OCI-LY1 (cell line): ENCODE measurements at regions not wholly inside any gene's neighbourhood (a gene's known extent, or its start where the extent isn't known, plus 50 kb on each side); places are given as distances from the start of the nearest gene placed in this dataset.

Experiments
- H2AFZ ChIP-seq: fragments of 200-600 bp; sonication (generic), shearing (Covaris generic); 2 replicates; pipeline ENCODE4 v1.6.0; 2014; ENCODE audit warnings: antibody characterized with exemption, mild to moderate bottlenecking, low read length
- H3F3A ChIP-seq: fragments of 200-600 bp; sonication (generic), shearing (Covaris generic); 2 replicates; pipeline ENCODE4 v1.6.0; 2014; ENCODE audit warnings: mild to moderate bottlenecking, antibody characterized with exemption, low read length, moderate library complexity; ENCODE audit not compliant: insufficient read depth
- H3K27ac ChIP-seq: fragments of 200-600 bp; sonication (generic); 2 replicates; pipeline ENCODE4 v1.5.1; 2014; ENCODE audit warnings: low read length, mixed run types, mild to moderate bottlenecking, low read depth; ENCODE audit not compliant: poor library complexity, severe bottlenecking
- H3K27me3 ChIP-seq: fragments of 200-600 bp; sonication (generic); 2 replicates; pipeline ENCODE4 v1.6.0; 2014; ENCODE audit warnings: antibody characterized with exemption, mild to moderate bottlenecking, low read length, moderate library complexity; ENCODE audit not compliant: insufficient read depth
- H3K36me3 ChIP-seq: fragments of 200-600 bp; sonication (generic); 2 replicates; pipeline ENCODE4 v1.6.1; 2014; ENCODE audit warnings: mild to moderate bottlenecking, antibody characterized with exemption, low read length, moderate library complexity, mixed read lengths; ENCODE audit not compliant: insufficient read depth
- H3K4me1 ChIP-seq: fragments of 200-600 bp; sonication (generic); 2 replicates; pipeline ENCODE4 v1.5.1; 2014; ENCODE audit warnings: mild to moderate bottlenecking, low read length, moderate library complexity; ENCODE audit not compliant: insufficient read depth, severe bottlenecking
- H3K4me2 ChIP-seq: fragments of 200-600 bp; sonication (generic), shearing (Covaris generic); 2 replicates; pipeline ENCODE4 v1.6.1; 2014; ENCODE audit warnings: low read length
- H3K4me3 ChIP-seq: fragments of 200-600 bp; sonication (generic); 2 replicates; pipeline ENCODE4 v1.5.1; 2014; ENCODE audit warnings: low read length, low read depth, mild to moderate bottlenecking, mixed read lengths; ENCODE audit not compliant: poor library complexity, severe bottlenecking
- H3K79me2 ChIP-seq: fragments of 200-600 bp; shearing (Covaris generic); 2 replicates; pipeline ENCODE4 v1.6.1; 2016; ENCODE audit warnings: mixed run types, low read length, mixed read lengths; ENCODE audit not compliant: insufficient read depth
- H3K9ac ChIP-seq: fragments of 200-600 bp; sonication (generic), shearing (Covaris generic); 2 replicates; pipeline ENCODE4 v1.6.1; 2014; ENCODE audit warnings: mild to moderate bottlenecking, low read length, mixed read lengths
- H3K9me2 ChIP-seq: fragments of 200-600 bp; sonication (generic), shearing (Covaris generic); 2 replicates; pipeline ENCODE4 v1.6.1; 2014; ENCODE audit warnings: low read depth, mild to moderate bottlenecking, low read length, mixed read lengths
- H3K9me3 ChIP-seq: fragments of 200-600 bp; shearing (Covaris generic); 2 replicates; pipeline ENCODE4 v1.6.1; 2014; ENCODE audit warnings: low read length, mixed read lengths
- H4K20me1 ChIP-seq: fragments of 200-600 bp; sonication (generic), shearing (Covaris generic); 2 replicates; pipeline ENCODE4 v1.6.0; 2016; ENCODE audit warnings: mild to moderate bottlenecking, low read length; ENCODE audit not compliant: insufficient read depth
- CTCF ChIP-seq: fragments of 200-600 bp; sonication (generic), shearing (Covaris generic); IDR thresholded peaks from 2 replicates; pipeline ENCODE4 v1.5.1; 2017; ENCODE audit warnings: mild to moderate bottlenecking, antibody characterized with exemption, low read length, moderate library complexity, mixed read lengths
- EZH2 ChIP-seq: fragments of 200-600 bp; sonication (generic), shearing (Covaris generic); IDR thresholded peaks from 2 replicates; pipeline ENCODE4 v1.8.0; 2017; ENCODE audit warnings: borderline replicate concordance, mixed run types, mild to moderate bottlenecking, antibody characterized with exemption, low read length, moderate library complexity, mixed read lengths

- Histone ChIP-seq H2AFZ (no peak overlapping the region), H3K4me1 (no peaks in the 10 kb centered on the region), H3F3A (no peaks in the 10 kb centered on the region), H3K36me3 (no peaks in the 10 kb centered on the region), H3K27me3 (no peaks in the 10 kb centered on the region), H3K9me3 (no peaks in the 10 kb centered on the region), H3K27ac (no peak overlapping the region), H4K20me1 (no peaks in the 10 kb centered on the region), H3K4me2 (no peak overlapping the region), H3K4me3 (no peak overlapping the region), H3K79me2 (no peaks in the 10 kb centered on the region), H3K9me2 (no peaks in the 10 kb centered on the region), H3K9ac (no peak overlapping the region)
- TF ChIP-seq CTCF = no peak
- no peak for TF ChIP-seq EZH2
Measured at GRCh38 chr2:180482696-180483095, 475.6 kb upstream of the CWC22 start.

- Histone ChIP-seq H3K27me3 (no peaks in the 10 kb centered on the region), H3K27ac (no peak overlapping the region), H3K4me2 (no peak overlapping the region), H3K9me2 (no peaks in the 10 kb centered on the region), H2AFZ (no peak overlapping the region), H3K9me3 (no peaks in the 10 kb centered on the region), H3K4me3 (no peak overlapping the region), H3K79me2 (no peaks in the 10 kb centered on the region), H3K9ac (no peak overlapping the region), H3F3A (no peaks in the 10 kb centered on the region), H4K20me1 (no peaks in the 10 kb centered on the region), H3K4me1 (no peaks in the 10 kb centered on the region), H3K36me3 (no peaks in the 10 kb centered on the region)
- no peak for TF ChIP-seq CTCF
- TF ChIP-seq EZH2 = no peak
Measured at GRCh38 chr2:180481998-180482397, 474.9 kb upstream of the CWC22 start.

GRCh38 chr2:180478883-180479282, 471.8 kb upstream of the CWC22 start:
- Histone ChIP-seq H2AFZ (no peak overlapping the region), H3K9me3 (no peaks in the 10 kb centered on the region), H3K9me2 (no peaks in the 10 kb centered on the region), H3K27me3 (no peaks in the 10 kb centered on the region), H4K20me1 (no peaks in the 10 kb centered on the region), H3K4me2 (no peak overlapping the region), H3K4me3 (no peak overlapping the region), H3K9ac (no peak overlapping the region), H3F3A (no peaks in the 10 kb centered on the region), H3K36me3 (no peaks in the 10 kb centered on the region), H3K27ac (no peak overlapping the region), H3K79me2 (no peaks in the 10 kb centered on the region), H3K4me1 (no peaks in the 10 kb centered on the region)
- TF ChIP-seq CTCF (no peak), EZH2 (no peak)
